WTC11 (cell line): ENCODE measurements at regions not wholly inside any gene's neighbourhood (a gene's known extent, or its start where the extent isn't known, plus 50 kb on each side); places are given as distances from the start of the nearest gene placed in this dataset.

Source experiments
- ATAC-seq: fragments of 200-7000 bp; cut with Tn5 transposase; 2 replicates; pipeline ENCODE4 v1.10.0; 2021; ENCODE audit warnings: mild to moderate bottlenecking, moderate library complexity
- CTCF ChIA-PET: fragments of 300-600 bp; sonication (Branson Sonifier 250); formaldehyde crosslinking; loops from one replicate; lab custom pipeline; 2021; ENCODE audit warnings: antibody characterized with exemption; lab: Charles Lee
- POLR2A ChIA-PET: fragments of 350-600 bp; sonication (Branson Sonifier 250); formaldehyde crosslinking; loops from one replicate; lab custom pipeline; 2021; ENCODE audit warnings: antibody characterized with exemption; lab: Charles Lee
- DNase-seq: peaks from one replicate; pipeline ENCODE4 v3.0.0; 2021; ENCODE audit warnings: low spot score
- H3K27ac Mint-ChIP-seq: 2 replicates; pipeline ENCODE4 v1.8.0; 2021; ENCODE audit warnings: mixed read lengths
- H3K27me3 Mint-ChIP-seq: 2 replicates; pipeline ENCODE4 v1.8.0; 2021; ENCODE audit warnings: low read depth, mild to moderate bottlenecking, moderate library complexity, mixed read lengths
- H3K36me3 Mint-ChIP-seq: 2 replicates; pipeline ENCODE4 v1.8.0; 2021; ENCODE audit warnings: mixed read lengths
- H3K4me1 Mint-ChIP-seq: 2 replicates; pipeline ENCODE4 v1.8.0; 2022; ENCODE audit warnings: mixed read lengths
- H3K4me3 Mint-ChIP-seq: 2 replicates; pipeline ENCODE4 v1.8.0; 2021; ENCODE audit warnings: mild to moderate bottlenecking, moderate library complexity, mixed read lengths
- H3K9me3 Mint-ChIP-seq: 2 replicates; pipeline ENCODE4 v1.8.0; 2021; ENCODE audit warnings: mixed read lengths
- AFF4 ChIP-seq: sonication (generic); formaldehyde crosslinking; IDR thresholded peaks from 2 replicates; pipeline ENCODE4 v1.8.1; 2023; ENCODE audit warnings: mild to moderate bottlenecking, missing genetic modification reagents, borderline replicate concordance
- ARID4B ChIP-seq: sonication (generic); formaldehyde crosslinking; IDR thresholded peaks from 2 replicates; pipeline ENCODE4 v1.8.0; 2023; ENCODE audit warnings: missing genetic modification reagents, mild to moderate bottlenecking, borderline replicate concordance
- ATF1 ChIP-seq: sonication (generic); formaldehyde crosslinking; IDR thresholded peaks from 2 replicates; pipeline ENCODE4 v1.8.1; 2023; ENCODE audit warnings: mild to moderate bottlenecking, moderate library complexity, missing genetic modification reagents
- CREB1 ChIP-seq: sonication (generic); formaldehyde crosslinking; IDR thresholded peaks from 2 replicates; pipeline ENCODE4 v1.8.0; 2023; ENCODE audit warnings: mild to moderate bottlenecking, missing genetic modification reagents
- ELF4 ChIP-seq: sonication (generic); formaldehyde crosslinking; IDR thresholded peaks from 2 replicates; pipeline ENCODE4 v1.8.1; 2022; ENCODE audit warnings: low read depth, mild to moderate bottlenecking, moderate library complexity, missing genetic modification reagents
- FOXJ3 ChIP-seq: sonication (generic); formaldehyde crosslinking; IDR thresholded peaks from 2 replicates; pipeline ENCODE4 v1.9.0; 2021; ENCODE audit warnings: missing genetic modification reagents, mild to moderate bottlenecking, borderline replicate concordance
- GTF2I ChIP-seq: fragments of 250-450 bp; sonication (Bioruptor Pico); conservative IDR thresholded peaks from 2 replicates; pipeline ENCODE4 v1.4.0; 2021; ENCODE audit warnings: mild to moderate bottlenecking
- HMGA2 ChIP-seq: fragments of 250-450 bp; sonication (Bioruptor Pico); IDR thresholded peaks from 2 replicates; pipeline ENCODE4 v1.4.0; 2021; ENCODE audit warnings: mild to moderate bottlenecking, moderate library complexity
- NFE2L1 ChIP-seq: sonication (generic); formaldehyde crosslinking; IDR thresholded peaks from 2 replicates; pipeline ENCODE4 v1.8.1; 2023; ENCODE audit warnings: missing genetic modification reagents
- NFYB ChIP-seq: sonication (generic); formaldehyde crosslinking; conservative IDR thresholded peaks from 2 replicates; pipeline ENCODE4 v1.8.0; 2022; ENCODE audit warnings: low read depth, missing genetic modification reagents
- NR1H2 ChIP-seq: sonication (generic); formaldehyde crosslinking; IDR thresholded peaks from 2 replicates; pipeline ENCODE4 v1.9.0; 2021; ENCODE audit warnings: mild to moderate bottlenecking, moderate library complexity, missing genetic modification reagents
- NR2C2 ChIP-seq: sonication (generic); formaldehyde crosslinking; IDR thresholded peaks from 2 replicates; pipeline ENCODE4 v1.8.0; 2022; ENCODE audit warnings: mild to moderate bottlenecking, missing genetic modification reagents
- OVOL2 ChIP-seq: fragments of 250-450 bp; sonication (Bioruptor Pico); IDR thresholded peaks from 2 replicates; pipeline ENCODE4 v1.9.0; 2021; ENCODE audit warnings: mild to moderate bottlenecking, borderline replicate concordance
- PREB ChIP-seq: sonication (generic); formaldehyde crosslinking; IDR thresholded peaks from 2 replicates; pipeline ENCODE4 v1.8.1; 2022; ENCODE audit warnings: mild to moderate bottlenecking, missing genetic modification reagents, moderate library complexity, borderline replicate concordance
- RELA ChIP-seq: sonication (generic); formaldehyde crosslinking; IDR thresholded peaks from 2 replicates; pipeline ENCODE4 v1.8.1; 2022; ENCODE audit warnings: missing genetic modification reagents, mild to moderate bottlenecking, borderline replicate concordance
- SP1 ChIP-seq: sonication (generic); formaldehyde crosslinking; conservative IDR thresholded peaks from 2 replicates; pipeline ENCODE4 v1.8.1; 2022; ENCODE audit warnings: missing genetic modification reagents
- ZNF121 ChIP-seq: sonication (generic); formaldehyde crosslinking; IDR thresholded peaks from 2 replicates; pipeline ENCODE4 v1.8.0; 2023; ENCODE audit warnings: missing genetic modification reagents
- ZNF232 ChIP-seq: sonication (generic); formaldehyde crosslinking; IDR thresholded peaks from 2 replicates; pipeline ENCODE4 v1.8.0; 2022; ENCODE audit warnings: mild to moderate bottlenecking, missing genetic modification reagents
- ZNF423 ChIP-seq: fragments of 250-450 bp; sonication (Bioruptor Pico); IDR thresholded peaks from 2 replicates; pipeline ENCODE4 v2.1.2; 2022; ENCODE audit warnings: mild to moderate bottlenecking, moderate library complexity
- ZNF532 ChIP-seq: fragments of 250-450 bp; sonication (Bioruptor Pico); IDR thresholded peaks from 2 replicates; pipeline ENCODE4 v1.9.0; 2021; ENCODE audit warnings: mild to moderate bottlenecking, borderline replicate concordance
- TF ChIP-seq, protein P1 (sequence below): fragments of 250-450 bp; sonication (Bioruptor Pico); IDR thresholded peaks from 2 replicates; pipeline ENCODE4 v1.9.0; 2021; ENCODE audit warnings: moderate library complexity, mild to moderate bottlenecking, inconsistent platforms, borderline replicate concordance
- TF ChIP-seq, protein P2 (sequence below): sonication (generic); formaldehyde crosslinking; IDR thresholded peaks from 2 replicates; pipeline ENCODE4 v1.8.1; 2023; ENCODE audit warnings: mild to moderate bottlenecking, missing genetic modification reagents, moderate library complexity
- TF ChIP-seq, protein P3 (sequence below): sonication (generic); formaldehyde crosslinking; IDR thresholded peaks from 2 replicates; pipeline ENCODE4 v1.8.0; 2022; ENCODE audit warnings: mild to moderate bottlenecking, missing genetic modification reagents

- TF ChIP-seq, protein P1, sequence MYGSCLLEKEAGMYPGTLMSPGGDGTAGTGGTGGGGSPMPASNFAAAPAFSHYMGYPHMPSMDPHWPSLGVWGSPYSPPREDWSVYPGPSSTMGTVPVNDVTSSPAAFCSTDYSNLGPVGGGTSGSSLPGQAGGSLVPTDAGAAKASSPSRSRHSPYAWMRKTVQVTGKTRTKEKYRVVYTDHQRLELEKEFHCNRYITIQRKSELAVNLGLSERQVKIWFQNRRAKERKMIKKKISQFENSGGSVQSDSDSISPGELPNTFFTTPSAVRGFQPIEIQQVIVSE, result no peak
- TF ChIP-seq ZNF121 (CRISPR knock-in tag) (no peak), GTF2I (CRISPR knock-in tag) (no peak), AFF4 (CRISPR knock-in tag) (no peak), PREB (CRISPR knock-in tag) (no peak), SP1 (no peak), ZNF232 (no peak), CREB1 (no peak), ATF1 (CRISPR knock-in tag) (no peak), FOXJ3 (CRISPR knock-in tag) (no peak), RELA (CRISPR knock-in tag) (no peak), NR1H2 (no peak), NR2C2 (CRISPR knock-in tag) (no peak)
- TF ChIP-seq, protein P2, sequence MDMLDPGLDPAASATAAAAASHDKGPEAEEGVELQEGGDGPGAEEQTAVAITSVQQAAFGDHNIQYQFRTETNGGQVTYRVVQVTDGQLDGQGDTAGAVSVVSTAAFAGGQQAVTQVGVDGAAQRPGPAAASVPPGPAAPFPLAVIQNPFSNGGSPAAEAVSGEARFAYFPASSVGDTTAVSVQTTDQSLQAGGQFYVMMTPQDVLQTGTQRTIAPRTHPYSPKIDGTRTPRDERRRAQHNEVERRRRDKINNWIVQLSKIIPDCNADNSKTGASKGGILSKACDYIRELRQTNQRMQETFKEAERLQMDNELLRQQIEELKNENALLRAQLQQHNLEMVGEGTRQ (CRISPR knock-in tag), result no peak
Observed at GRCh38 chr1:229181419-229181818, 89.5 kb upstream of the RAB4A start (continued).

DNA sequence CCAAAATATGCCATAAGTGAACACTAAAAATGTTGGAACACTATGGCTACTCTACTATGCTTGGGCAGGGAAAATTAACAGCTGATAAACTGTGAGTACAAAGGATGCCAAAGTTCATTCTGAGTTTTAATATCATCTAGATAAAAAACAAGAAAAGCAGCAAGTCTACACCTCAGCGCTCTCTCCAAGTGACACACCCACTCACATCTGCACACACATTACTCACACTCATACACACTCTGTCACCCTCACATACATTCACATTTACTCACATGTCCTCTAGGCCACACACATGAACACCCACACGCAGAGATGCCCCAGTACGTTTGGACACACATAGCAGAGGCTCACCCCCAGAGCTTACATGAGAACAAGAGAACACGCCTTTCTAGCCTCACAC is 87.3 kb upstream of the RAB4A start:
- POLR2A ChIA-PET, result no interaction called here
- CTCF ChIA-PET, result interaction anchor here (0.6 kb wide), 1 partner anchor 1003 kb away, joined by 3 read pairs; no protein-coding TSS in a partner anchor
- no peaks in the 10 kb centered on the region for H3K4me1 Mint-ChIP-seq
- 0 out of 2 replicates have a peak, but pooled peaks cover 3% of the 10 kb centered on the region for H3K9me3 Mint-ChIP-seq
- no peaks in the 10 kb centered on the region; the same call in 1 of the 2 replicates for H3K27me3 Mint-ChIP-seq
- DNase-seq, result no peak
- H3K4me3 Mint-ChIP-seq, result no peak overlapping the region
- no peak for ATAC-seq
- no peaks in the 10 kb centered on the region for H3K36me3 Mint-ChIP-seq
- H3K27ac Mint-ChIP-seq, result no peak overlapping the region
- TF ChIP-seq NFYB (CRISPR knock-in tag), result no peak
- TF ChIP-seq ARID4B, result no peak
- no peak for TF ChIP-seq OVOL2
- TF ChIP-seq ELF4, result no peak
- no peak for TF ChIP-seq ZNF532 (CRISPR knock-in tag)
- no peak for TF ChIP-seq ZNF423 (CRISPR knock-in tag)
- TF ChIP-seq CREB1, result no peak
- no peak for TF ChIP-seq HMGA2
- TF ChIP-seq NFE2L1 (CRISPR knock-in tag), result no peak
- TF ChIP-seq, protein P3, sequence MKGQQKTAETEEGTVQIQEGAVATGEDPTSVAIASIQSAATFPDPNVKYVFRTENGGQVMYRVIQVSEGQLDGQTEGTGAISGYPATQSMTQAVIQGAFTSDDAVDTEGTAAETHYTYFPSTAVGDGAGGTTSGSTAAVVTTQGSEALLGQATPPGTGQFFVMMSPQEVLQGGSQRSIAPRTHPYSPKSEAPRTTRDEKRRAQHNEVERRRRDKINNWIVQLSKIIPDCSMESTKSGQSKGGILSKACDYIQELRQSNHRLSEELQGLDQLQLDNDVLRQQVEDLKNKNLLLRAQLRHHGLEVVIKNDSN (CRISPR knock-in tag), result no peak
